ENCODE measurements at regions not wholly inside any gene's neighbourhood (a gene's known extent, or its start where the extent isn't known, plus 50 kb on each side); places are given as distances from the start of the nearest gene placed in this dataset.
"Not testable (repeated sequence)": the region's sequence is repeated elsewhere in the genome, so short reads cannot be mapped to it uniquely, and the experiment has no call there.

DNA sequence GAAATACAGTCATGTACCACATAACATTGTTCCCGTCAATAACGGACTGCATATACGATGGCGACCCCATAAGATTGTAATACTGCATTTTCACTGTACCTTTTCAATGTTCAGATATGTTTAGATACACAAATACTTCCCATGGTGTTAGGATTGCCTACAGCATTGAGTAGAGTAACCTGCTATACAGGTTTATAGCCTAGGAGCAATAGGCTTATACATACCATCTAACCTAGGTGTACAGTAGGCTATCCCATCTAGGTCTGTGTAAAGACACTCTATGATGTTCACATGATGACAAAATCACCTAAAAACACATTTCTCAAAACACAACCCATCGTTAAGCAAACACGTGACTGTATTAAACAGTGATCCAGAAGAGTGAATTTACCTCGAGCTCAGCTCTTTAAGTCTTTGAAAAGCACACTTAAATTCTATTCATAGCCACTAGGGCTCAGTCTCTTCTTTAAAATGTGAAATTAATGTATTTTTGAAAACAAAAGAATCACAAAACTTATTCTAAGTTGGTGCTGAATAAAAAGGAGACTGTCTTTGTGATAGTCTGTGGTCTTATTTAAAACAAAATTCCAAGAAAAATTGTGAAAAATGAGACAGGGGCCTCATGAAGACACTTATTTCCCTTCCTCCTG, 239.1 kb upstream of the ARID2 start:
- DNase-seq: no peak

GRCh38 chr12:45494279-45494678, 235.2 kb upstream of the ARID2 start:
- no peak for DNase-seq

GRCh38 chr12:45498645-45499044, 230.9 kb upstream of the ARID2 start:
- DNase-seq: no peak

DNA sequence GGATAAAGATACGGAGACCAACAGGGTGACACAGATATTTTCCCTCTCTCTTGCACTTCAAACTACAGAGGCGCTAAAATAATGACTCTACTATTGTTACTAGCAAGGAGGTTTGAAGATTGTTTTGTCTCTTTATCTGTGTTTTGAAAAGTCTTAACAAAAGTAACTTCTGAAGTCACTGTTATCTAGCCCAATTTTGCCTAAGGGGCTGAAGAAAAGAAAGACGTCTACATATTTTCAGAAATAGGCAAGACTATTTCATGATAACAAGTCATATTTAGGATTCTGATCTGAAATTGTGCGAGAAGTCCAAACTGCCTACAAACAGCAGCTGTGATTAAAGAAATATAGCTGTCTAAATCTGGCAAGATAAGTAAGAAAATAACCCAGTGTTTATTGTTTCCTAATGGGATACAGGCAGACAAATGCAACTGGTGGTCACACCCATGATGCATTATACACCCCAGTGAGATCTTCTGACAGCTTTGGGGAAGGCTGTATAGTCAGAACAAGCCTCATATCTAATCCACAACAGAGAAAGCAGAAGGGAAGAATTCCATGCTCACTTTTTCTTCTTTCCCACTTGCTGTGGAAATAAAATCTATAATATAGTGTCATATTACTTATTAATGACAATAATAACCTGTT, 226.9 kb upstream of the ARID2 start:
- DNase-seq: no peak

- no peak for DNase-seq
Observed at GRCh38 chr12:45503899-45504298, 225.6 kb upstream of the ARID2 start.

GRCh38 chr12:45504316-45505010, 225.0 kb upstream of the ARID2 start:
- no peak for DNase-seq

DNA sequence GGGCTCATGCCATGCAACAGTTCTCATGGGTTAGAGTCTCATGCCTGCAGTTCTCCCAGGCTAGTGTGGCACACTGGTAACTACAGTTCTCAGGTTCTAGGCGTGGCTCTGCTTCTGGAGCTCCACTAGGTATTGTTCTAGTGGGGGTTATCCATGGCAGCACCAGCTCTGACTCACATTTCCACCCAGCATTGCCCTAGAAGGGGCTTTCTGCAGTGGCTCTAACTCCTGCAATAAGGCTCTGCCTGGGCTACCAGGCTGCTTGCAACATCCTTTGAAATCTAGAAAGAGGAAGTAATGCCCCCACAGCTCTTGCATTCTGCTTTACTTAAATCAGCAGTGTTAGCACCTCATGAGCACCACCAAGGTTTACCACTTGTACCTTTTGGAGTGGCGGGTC, 220.3 kb upstream of the ARID2 start:
- no peak for DNase-seq

DNA sequence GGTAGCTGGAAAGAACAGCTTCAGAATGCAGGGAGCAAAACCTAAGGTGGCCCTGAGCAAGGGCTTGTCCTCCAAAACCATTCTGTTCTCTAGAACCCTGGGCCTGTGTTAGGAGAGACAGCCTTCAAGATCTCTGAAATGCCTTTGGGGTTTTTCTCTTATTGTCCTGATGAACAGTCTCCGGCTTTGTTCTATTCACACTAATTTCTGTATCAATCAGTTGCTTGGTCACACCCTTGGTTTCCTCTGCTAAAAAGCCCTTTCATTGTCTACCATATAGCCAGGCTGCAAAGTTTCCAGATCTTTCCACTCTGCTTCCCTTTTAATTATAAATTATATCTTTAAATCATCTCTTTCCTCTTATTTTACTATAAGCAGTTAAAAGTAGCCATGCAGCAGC, 219.9 kb upstream of the ARID2 start:
- no peak for DNase-seq

DNA sequence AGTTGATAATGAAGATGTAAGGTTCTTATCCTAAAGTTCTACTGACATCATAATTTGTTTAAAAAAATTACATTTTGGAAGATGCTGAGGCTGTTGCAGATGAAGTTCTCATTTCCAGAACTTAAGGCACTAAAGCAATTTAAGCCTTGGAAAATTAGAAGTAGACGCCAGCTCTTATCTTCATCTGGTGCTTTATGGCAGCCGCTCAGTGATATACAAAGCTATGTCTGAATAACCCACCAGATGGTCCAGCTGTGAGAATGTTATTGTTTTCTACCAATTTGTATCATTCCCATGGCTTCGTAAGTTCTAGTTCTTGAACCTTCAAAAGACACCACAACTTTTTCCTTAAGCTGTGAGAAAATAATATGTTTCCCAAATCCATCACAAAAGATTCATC, 212.1 kb upstream of the ARID2 start:
- no peak for DNase-seq

GRCh38 chr12:45518291-45519235, 210.9 kb upstream of the ARID2 start:
- peak; percentile 20 to 36 for DNase-seq

DNA sequence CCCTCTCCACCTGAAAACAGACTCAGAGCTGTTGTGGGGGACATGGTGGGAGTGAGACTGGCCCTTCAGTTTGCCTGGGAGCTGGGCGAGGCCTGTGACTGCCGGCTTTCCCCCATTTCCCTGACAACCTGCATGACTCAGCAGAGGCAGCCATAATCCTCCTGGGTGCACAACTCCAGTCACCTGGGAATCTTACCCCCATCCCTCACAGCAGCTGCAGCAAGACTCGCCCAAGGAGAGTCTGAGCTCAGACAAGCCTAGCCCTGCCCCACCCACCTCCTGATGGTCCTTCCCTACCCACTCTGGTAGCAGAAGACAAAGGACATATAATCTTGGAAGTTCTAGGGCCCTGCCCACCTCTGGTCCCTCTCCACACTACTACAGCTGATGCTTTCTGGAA, 207.3 kb upstream of the ARID2 start:
- no peak for DNase-seq

- DNase-seq: not testable (repeated sequence)
Observed at GRCh38 chr12:45526823-45527222, 202.7 kb upstream of the ARID2 start.

DNA sequence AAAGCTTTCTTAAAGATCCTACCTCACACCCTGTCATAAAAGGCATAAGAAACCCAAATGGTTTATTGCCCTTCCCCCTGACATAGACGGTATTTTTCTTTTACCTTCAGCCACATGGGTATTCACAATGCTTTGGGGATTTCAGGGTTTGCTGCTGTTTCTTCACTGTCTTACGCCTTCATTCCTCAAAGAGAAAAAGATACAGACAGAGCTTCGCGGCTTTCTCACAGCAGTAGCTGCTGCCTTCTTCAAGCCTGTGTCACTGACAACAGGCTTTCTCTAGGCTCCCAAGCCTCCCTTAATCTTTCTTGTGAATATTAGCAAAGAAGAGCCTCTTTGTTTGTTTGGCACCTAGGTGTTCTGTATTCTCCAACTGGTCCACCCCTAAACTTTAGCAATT, 197.4 kb upstream of the ARID2 start:
- DNase-seq: no peak

DNA sequence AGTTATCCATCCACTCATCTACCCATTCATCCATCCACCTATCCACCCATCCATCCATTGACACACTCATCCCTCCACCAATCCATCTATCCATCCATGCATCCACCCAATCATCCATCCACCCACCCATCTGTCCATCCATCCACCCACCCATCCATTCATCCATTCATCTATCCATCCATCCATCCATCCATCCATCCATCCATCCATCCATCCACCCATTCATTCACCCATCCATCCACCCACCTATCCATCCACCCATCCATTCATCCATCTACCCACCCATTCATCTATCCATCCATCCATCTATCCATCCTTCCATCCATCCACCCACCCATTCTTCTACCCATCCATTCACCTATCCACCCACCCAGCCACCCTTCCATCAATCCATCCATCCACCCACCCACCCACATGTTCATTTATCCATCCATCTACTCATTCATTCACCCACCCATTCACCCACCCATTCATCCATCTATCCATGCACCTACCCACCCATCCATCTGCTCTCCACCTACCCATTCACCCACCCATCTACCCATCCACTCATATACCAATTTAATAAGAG, 193.8 kb upstream of the ARID2 start:
- DNase-seq: no peak

DNA sequence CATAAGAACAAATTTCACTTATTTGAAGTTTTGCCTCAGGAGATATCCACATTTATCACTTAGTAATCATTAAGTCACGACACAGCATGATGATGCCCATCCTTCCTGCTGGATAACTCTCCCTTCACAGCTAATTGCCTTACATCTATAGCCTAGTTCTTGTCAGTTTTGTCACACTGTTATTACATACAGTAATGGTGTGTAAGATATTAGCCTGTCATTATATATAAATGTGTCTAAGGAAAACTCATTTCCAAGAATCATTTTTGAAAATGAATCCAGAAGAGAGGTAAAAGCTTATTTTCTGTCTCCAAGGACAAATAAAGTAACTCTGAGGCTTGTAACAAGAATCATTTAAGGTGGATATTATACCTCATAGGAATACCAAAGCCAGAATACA, 193.2 kb upstream of the ARID2 start:
- no peak for DNase-seq

DNA sequence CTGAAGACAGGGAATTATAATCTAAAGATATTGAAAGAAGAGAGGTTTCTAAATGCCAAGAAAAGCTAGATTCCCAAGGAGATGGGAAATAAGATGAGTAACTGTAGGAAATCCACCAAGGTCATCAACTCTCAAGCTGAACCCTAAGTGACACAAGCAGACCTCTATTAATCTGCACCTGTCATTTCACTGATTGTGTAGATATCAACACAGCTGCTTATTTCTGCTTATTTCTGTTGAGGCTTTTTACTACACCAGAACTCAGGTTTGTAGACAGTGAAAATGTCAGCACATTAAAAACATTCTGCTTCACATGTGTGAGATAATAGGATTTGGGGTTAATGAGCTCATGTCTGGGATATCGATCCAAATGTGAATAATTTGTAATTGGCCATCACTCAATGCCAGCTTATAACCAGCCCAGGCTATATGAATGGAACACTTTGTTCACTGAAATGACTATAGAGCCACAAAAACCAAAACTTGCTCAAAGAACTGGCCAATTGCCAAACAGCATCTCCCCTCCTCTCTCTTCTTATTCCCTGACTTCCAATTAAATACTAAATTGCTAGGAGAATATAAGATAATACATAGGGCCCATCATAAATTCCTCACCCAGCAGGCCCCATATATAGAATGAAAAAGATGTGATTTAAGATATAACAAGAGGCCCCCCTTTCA, 188.7 kb upstream of the ARID2 start:
- DNase-seq: no peak

DNA sequence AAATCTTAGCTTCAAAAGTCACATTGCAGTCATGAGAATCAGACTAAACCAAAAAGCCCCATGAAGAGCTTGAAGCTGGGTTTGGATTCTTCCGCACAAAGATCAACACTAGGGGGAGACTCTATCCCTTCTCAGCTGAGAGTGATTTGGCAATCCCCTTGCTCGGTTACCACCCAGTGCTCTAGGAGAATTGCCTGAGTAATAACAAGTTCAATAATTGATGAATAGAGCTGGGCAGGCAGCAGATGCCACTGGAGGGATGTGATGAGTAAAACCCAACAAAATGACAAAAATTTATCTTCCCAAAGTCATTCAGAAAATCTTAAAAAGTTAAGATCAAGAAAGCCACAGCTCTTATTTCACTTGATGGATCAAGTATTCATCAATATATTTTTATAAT, 185.6 kb upstream of the ARID2 start:
- peak; percentile 17 to 29 for DNase-seq

DNA sequence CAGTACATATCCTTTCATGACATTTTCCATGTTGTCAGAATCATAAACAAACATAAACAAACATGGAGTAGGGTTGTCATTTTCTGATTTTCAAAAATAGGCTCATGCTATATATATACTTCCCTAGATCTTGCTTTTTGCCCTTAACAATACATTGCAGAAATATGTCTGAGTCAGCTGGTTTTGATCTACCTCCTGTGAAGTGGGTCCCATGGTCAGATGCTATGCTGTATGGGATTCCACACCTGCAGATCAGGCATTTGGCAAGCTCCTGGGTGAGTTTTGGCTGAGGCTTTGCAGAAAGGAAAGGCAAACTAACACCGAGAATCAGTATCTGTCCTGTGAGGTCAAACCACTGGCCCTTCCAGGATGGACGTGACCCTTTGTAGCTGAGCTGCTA, 183.0 kb upstream of the ARID2 start:
- DNase-seq: no peak

DNA sequence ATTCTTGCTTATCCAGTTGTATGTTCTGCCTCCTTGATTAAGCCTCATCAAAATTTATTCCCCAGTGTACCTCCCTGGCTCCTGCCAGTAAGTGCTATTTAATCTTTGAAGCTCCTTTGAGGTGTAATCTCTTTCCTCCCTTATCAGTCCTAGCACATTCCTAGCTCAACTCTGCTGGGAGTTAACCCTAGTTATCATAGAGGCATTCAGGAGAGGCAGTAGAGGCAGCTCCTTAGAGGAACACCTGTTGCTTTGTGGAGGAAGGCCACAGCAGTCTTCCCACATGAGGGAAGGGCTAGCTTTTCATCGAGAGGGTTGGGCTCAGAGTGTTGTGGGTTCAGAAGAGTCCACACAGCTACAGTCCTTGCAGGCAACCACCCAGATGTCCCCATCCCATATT, 182.4 kb upstream of the ARID2 start:
- DNase-seq: no peak

DNA sequence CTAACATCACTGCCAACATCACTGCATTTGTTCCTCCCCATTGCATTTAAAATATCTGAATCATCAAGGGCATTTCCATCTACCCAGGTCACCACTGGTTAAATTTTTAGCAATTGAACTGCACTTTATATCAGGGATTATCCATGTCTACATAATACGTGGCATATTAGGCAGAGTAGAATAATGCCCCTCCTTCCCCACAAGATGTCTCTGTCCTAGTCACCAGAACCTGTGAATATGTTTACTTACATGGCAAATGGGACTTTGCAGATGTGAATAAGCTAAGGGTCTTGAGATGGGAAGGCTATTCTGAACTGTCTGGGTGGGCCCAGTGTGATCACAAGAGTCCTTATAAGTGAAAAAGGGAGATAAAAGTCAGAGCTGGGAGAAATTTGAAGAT, 181.7 kb upstream of the ARID2 start:
- no peak for DNase-seq

GRCh38 chr12:45548426-45548825, 181.1 kb upstream of the ARID2 start:
- no peak for DNase-seq

GRCh38 chr12:45549337-45549902, 180.1 kb upstream of the ARID2 start:
- DNase-seq: no peak

Data from activated CD4-positive, alpha-beta T cell treated with anti-CD3 and anti-CD28 coated beads, Interleukin-2, amount 50 U/mL, for 4 hours (primary cell).